Heart right ventricle (tissue), 16 donors: ENCODE measurements at regions not wholly inside any gene's neighbourhood (a gene's known extent, or its start where the extent isn't known, plus 50 kb on each side); places are given as distances from the start of the nearest gene placed in this dataset.

Experiments
- ATAC-seq, 8 donors: fragments of 200-7000 bp; cut with Tn5 transposase; one replicate each; pipeline ENCODE4 v1.9.1; 2020; ENCODE audit warnings: mild to moderate bottlenecking in 8 of 8, moderate library complexity in 8 of 8, moderate number of reproducible peaks in 1 of 8
- DNase-seq, 2 donors: peaks; one replicate each; pipeline ENCODE4 v3.0.0-alpha.2; 2020
- H3K27ac ChIP-seq, 10 donors: fragments of 200-600 bp; sonication (generic) in 2 of 10; one replicate each; pipeline versions ENCODE4 v1.5.0 to v1.8.0; 2020 to 2022; ENCODE audit warnings: mild to moderate bottlenecking in 3 of 10
- H3K27me3 ChIP-seq, 7 donors: fragments of 200-600 bp; one replicate each; pipeline ENCODE4 v1.8.0; 2021 to 2022; ENCODE audit warnings: mild to moderate bottlenecking in 2 of 7
- H3K36me3 ChIP-seq, 9 donors: fragments of 200-600 bp; sonication (generic) in 1 of 9; one replicate each; pipeline versions ENCODE4 v1.5.0 to v1.8.0; 2020 to 2022; ENCODE audit warnings: mild to moderate bottlenecking in 2 of 9
- H3K4me1 ChIP-seq, 9 donors: fragments of 200-600 bp; sonication (generic) in 1 of 9; one replicate each; pipeline versions ENCODE4 v1.5.0 to v1.8.0; 2020 to 2022; ENCODE audit warnings: mild to moderate bottlenecking in 4 of 9
- H3K4me3 ChIP-seq, 10 donors: fragments of 200-600 bp; sonication (generic) in 2 of 10; one replicate each; pipeline versions ENCODE4 v1.5.0 to v1.8.0; 2020 to 2022; ENCODE audit warnings: mild to moderate bottlenecking in 7 of 10, moderate library complexity in 2 of 10
- H3K9me3 ChIP-seq, 11 donors: fragments of 200-600 bp in 10 of 11; sonication (generic) in 2 of 11; one replicate each; pipeline versions ENCODE4 v1.5.0 to v1.8.0; 2013 to 2022; ENCODE audit warnings: mild to moderate bottlenecking in 2 of 11, control low read depth in 1 of 11, moderate library complexity in 1 of 11
- WGBS, 2 donors: extraction: QIAGEN DNeasy Blood & Tissue Kit; methylation state at CpG; one replicate each; pipeline ENCODE4 v1.1.7; 2013; ENCODE audit warnings: inconsistent platforms in 1 of 2; 5-methylcytosine and 5-hydroxymethylcytosine counted together
- intact Hi-C, 10 donors: fragments of 100-400 bp; cut with DNase I; formaldehyde crosslinking; loops; one replicate each; pipeline versions ENCODE4 v1.11.1 to v1.14.2; 2022
- TF ChIP-seq, protein P1 (sequence below), 9 donors: fragments of 200-600 bp; sonication (generic) in 2 of 9; IDR thresholded peaks; one replicate each; pipeline versions ENCODE4 v1.5.0 to v1.8.0; 2021 to 2022; ENCODE audit warnings: antibody characterized with exemption in 9 of 9, mild to moderate bottlenecking in 5 of 9, moderate library complexity in 1 of 9
- donor health status: Arrhythmogenic right ventricular cardiomyopathy.
- donor health status: ischemic (EF 13 %, LVEDD 7.1; RV severe dilation, severe dysfunction).
- donor health status: healthy with polysubstance abuse.
- donor health status: DM: no; HTN: yes; CAD: no.
- donor health status: DM: no; HTN: no; CAD: no.
- donor health status: ischemic (EF 25% LVEDD 6.9; RV normal size, moderate dysfunction).
- donor health status: ischemic (EF 25% LVEDD 5.7; RV mildly dilated, moderate dysfunction).
- donor health status: healthy.
- donor health status: DM: yes; HTN: yes; CAD: no.
- donor health status: Ischemic cardiomyopathy.
- donor health status: ischemic (EF 35%, LVEDD 5.7; RV mildly dilated, moderate dysfunction).
- donor health status: nonischemic (EF 11% LVEDD 7.7; RV severe dilation, severe dysfunction).
- donor health status: DM: yes; HTN: yes; CAD: no.
- donor health status: PGD.
- donor health status: ischemic (EF 29% LVEDD 5.4; RV normal size, mild dysfunction).
- donor health status: nonischemic (EF 23%, LVEDD 6.1; RV moderate dilation, normal function).

- Histone ChIP-seq H3K4me1 (no peaks in the 10 kb centered on the region), H3K4me3 (no peak overlapping the region), H3K9me3 (no peaks in the 10 kb centered on the region), H3K36me3 (no peaks in the 10 kb centered on the region), H3K27ac (no peak overlapping the region), H3K27me3 (no peaks in the 10 kb centered on the region)
- TF ChIP-seq, protein P1, sequence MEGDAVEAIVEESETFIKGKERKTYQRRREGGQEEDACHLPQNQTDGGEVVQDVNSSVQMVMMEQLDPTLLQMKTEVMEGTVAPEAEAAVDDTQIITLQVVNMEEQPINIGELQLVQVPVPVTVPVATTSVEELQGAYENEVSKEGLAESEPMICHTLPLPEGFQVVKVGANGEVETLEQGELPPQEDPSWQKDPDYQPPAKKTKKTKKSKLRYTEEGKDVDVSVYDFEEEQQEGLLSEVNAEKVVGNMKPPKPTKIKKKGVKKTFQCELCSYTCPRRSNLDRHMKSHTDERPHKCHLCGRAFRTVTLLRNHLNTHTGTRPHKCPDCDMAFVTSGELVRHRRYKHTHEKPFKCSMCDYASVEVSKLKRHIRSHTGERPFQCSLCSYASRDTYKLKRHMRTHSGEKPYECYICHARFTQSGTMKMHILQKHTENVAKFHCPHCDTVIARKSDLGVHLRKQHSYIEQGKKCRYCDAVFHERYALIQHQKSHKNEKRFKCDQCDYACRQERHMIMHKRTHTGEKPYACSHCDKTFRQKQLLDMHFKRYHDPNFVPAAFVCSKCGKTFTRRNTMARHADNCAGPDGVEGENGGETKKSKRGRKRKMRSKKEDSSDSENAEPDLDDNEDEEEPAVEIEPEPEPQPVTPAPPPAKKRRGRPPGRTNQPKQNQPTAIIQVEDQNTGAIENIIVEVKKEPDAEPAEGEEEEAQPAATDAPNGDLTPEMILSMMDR (IDR thresholded peaks at IDR 0.05), result no peak
- intact Hi-C loops, result no loop called here
- no peak for ATAC-seq
- 75 to 90% methylated on average over 3 of the region's 3 CpGs for WGBS, 2 donors
- no peak for DNase-seq
Observed at GRCh38 chr4:156228676-156229075, 275.0 kb upstream of the CTSO start.

DNA sequence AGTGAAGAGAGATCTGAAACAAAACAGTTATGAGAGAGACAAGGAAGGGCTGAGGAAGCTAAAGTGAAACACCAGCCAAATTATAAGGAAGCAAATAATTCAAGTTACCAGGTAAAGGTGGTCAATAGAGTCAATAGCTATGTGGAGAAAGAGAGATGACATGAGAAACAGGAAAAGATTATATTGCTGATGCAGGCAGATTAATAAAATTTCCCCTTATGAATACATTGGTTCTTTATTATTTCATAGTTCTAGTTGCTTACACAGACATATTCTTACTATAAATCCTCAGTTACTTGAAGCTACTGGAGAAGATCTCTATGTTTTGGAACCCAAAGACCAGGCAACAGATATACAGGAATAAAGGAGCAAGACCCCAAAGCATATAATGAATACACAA, 273.7 kb upstream of the CTSO start:
- Histone ChIP-seq H3K27me3 (no peaks in the 10 kb centered on the region), H3K9me3 (no peaks in the 10 kb centered on the region), H3K36me3 (no peaks in the 10 kb centered on the region), H3K4me1 (no peaks in the 10 kb centered on the region), H3K4me3 (no peak overlapping the region), H3K27ac (no peak overlapping the region)
- ATAC-seq (no peak), DNase-seq (no peak)
- TF ChIP-seq, protein P1 (IDR thresholded peaks at IDR 0.05), result no peak
- intact Hi-C loops, result no loop called here

DNA sequence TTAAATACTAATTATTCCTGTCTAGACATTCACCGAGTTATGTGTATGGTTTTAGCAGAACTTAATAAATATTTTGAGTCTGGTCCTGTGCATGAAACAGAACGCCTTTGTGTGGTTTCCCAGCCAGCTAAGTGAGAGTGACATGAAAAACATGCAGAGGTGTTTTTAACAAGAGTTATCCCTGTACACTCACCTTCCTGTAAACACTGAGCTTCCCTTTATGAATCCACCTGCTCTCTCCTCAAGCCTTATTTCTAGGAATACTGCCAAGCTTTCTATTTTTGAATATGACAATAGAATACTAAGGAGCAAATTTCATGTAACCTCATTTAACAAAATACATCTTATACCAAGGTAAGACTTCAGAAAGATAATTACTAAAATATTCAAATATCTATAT, 270.3 kb upstream of the CTSO start:
- DNase-seq, result no peak
- Histone ChIP-seq H3K4me3 (no peak overlapping the region), H3K27me3 (no peaks in the 10 kb centered on the region), H3K27ac (no peak overlapping the region), H3K36me3 (no peaks in the 10 kb centered on the region), H3K4me1 (no peaks in the 10 kb centered on the region), H3K9me3 (no peaks in the 10 kb centered on the region)
- no peak for ATAC-seq
- TF ChIP-seq, protein P1 (IDR thresholded peaks at IDR 0.05), result no peak
- 74 to 78% methylated on average over 2 of the region's 2 CpGs for WGBS, 2 donors
- intact Hi-C loops, result no loop called here

DNA sequence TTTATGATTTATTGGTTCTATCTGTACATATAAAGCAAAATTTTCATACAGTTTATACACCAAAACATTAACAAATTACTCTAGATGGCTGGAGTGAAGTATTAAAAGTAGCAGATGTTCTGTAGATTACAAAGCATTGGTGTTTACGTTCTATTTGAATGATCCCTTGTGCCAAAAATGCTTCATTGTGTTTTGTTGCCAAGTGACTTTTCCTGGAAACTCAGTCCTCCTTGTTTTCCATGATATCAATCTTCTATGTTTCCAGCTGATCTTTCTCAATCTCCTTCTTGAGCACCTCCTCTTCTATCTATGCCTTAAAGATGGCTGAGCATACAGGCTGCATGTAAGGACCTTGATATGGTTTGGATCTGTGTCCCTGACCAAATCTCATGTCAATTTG, 263.6 kb upstream of the CTSO start:
- Histone ChIP-seq H3K27me3 (no peaks in the 10 kb centered on the region), H3K36me3 (no peaks in the 10 kb centered on the region), H3K27ac (no peak overlapping the region), H3K4me1 (no peaks in the 10 kb centered on the region), H3K4me3 (no peak overlapping the region), H3K9me3 (no peaks in the 10 kb centered on the region)
- ATAC-seq, result no peak
- WGBS, 2 donors, result 30 to 51% methylated on average over 1 of the region's 1 CpG
- no peak for DNase-seq
- intact Hi-C loops, result no loop called here
- TF ChIP-seq, protein P1 (IDR thresholded peaks at IDR 0.05), result no peak

- no peaks in the 10 kb centered on the region for H3K27me3 ChIP-seq
- no peaks in the 10 kb centered on the region for H3K36me3 ChIP-seq
- ATAC-seq (no peak), DNase-seq (no peak)
- no peak overlapping the region for H3K4me3 ChIP-seq
- TF ChIP-seq, protein P1 (IDR thresholded peaks at IDR 0.05), result no peak
- no peak overlapping the region for H3K27ac ChIP-seq
- no peaks in the 10 kb centered on the region for H3K9me3 ChIP-seq
- H3K4me1 ChIP-seq, result no peaks in the 10 kb centered on the region
- intact Hi-C loops, result no loop called here
Observed at GRCh38 chr4:156201050-156201449, 247.4 kb upstream of the CTSO start.
